H1 (cell line): ENCODE measurements at regions not wholly inside any gene's neighbourhood (a gene's known extent, or its start where the extent isn't known, plus 50 kb on each side); places are given as distances from the start of the nearest gene placed in this dataset.

ENCODE experiments used
- CTCF ChIA-PET: fragments of 300-600 bp; sonication (Branson Sonifier 250); formaldehyde crosslinking; loops from one replicate; lab custom pipeline; 2021; ENCODE audit not compliant: partially characterized antibody; lab: Charles Lee
- POLR2A ChIA-PET: fragments of 300-600 bp; sonication (Branson Sonifier 250); formaldehyde crosslinking; loops from one replicate; lab custom pipeline; 2021; ENCODE audit warnings: inconsistent platforms; ENCODE audit not compliant: partially characterized antibody; lab: Charles Lee
- DNase-seq, 2 experiments: peaks; one replicate each; pipeline versions ENCODE4 v3.0.0 to v3.0.0-alpha.2; 2010 to 2022; ENCODE audit warnings: low spot score in 2 of 2, low read depth in 1 of 2, mixed read lengths in 1 of 2
- FAIRE-seq: peaks from 2 replicates; lab custom pipeline; 2011; peaks lifted over from hg19 to GRCh38; lab: Jason Lieb, UNC
- H2AFZ ChIP-seq: 2 replicates; pipeline ENCODE4 v1.8.1; 2012; ENCODE audit warnings: low read length, inconsistent platforms
- H2AK5ac ChIP-seq: 2 replicates; pipeline ENCODE4 v1.6.1; 2013; ENCODE audit warnings: low read depth, low read length
- H2BK120ac ChIP-seq: replicated peaks from 2 replicates; pipeline ENCODE3; 2013; ENCODE audit warnings: low read depth, low read length, inconsistent platforms
- H2BK12ac ChIP-seq: 2 replicates; pipeline ENCODE4 v1.6.1; 2013; ENCODE audit warnings: low read depth, low read length
- H2BK15ac ChIP-seq: 2 replicates; pipeline ENCODE4 v1.6.1; 2013; ENCODE audit warnings: low read length
- H2BK20ac ChIP-seq: 2 replicates; pipeline ENCODE4 v1.6.1; 2013; ENCODE audit warnings: low read length
- H2BK5ac ChIP-seq: 2 replicates; pipeline ENCODE4 v1.6.1; 2013; ENCODE audit warnings: low read depth, low read length
- H3K14ac ChIP-seq: 2 replicates; pipeline ENCODE4 v1.6.1; 2013; ENCODE audit warnings: inconsistent platforms; ENCODE audit not compliant: insufficient read length
- H3K18ac ChIP-seq: 2 replicates; pipeline ENCODE4 v1.6.1; 2013; ENCODE audit warnings: low read length; ENCODE audit errors: extremely low read depth
- H3K23ac ChIP-seq: 2 replicates; pipeline ENCODE4 v1.6.1; 2013; ENCODE audit warnings: inconsistent platforms; ENCODE audit not compliant: insufficient read length
- H3K23me2 ChIP-seq: 2 replicates; pipeline ENCODE4 v1.6.1; 2013; ENCODE audit warnings: low read depth, low read length
- H3K27ac ChIP-seq: 2 replicates; pipeline ENCODE4 v1.6.1; 2011; ENCODE audit warnings: low read depth, low read length, inconsistent platforms
- H3K27me3 ChIP-seq, 4 experiments: replicated peaks in 1 of 4; 1 replicate in 1 of 4; 2 replicates in 3 of 4; pipeline versions ENCODE4 v1.6.1 to v1.8.1; 2011 to 2013; ENCODE audit warnings: low read length in 3 of 4, mild to moderate bottlenecking in 3 of 4, inconsistent platforms in 2 of 4, mixed read lengths in 2 of 4, moderate library complexity in 1 of 4; ENCODE audit not compliant: control insufficient read depth in 3 of 4, insufficient read depth in 3 of 4; ENCODE audit errors: extremely low read depth in 1 of 4
- H3K36me3 ChIP-seq, 4 experiments: 2 replicates each; pipeline versions ENCODE4 v1.6.1 to v1.8.1; 2011 to 2013; ENCODE audit warnings: mild to moderate bottlenecking in 4 of 4, low read length in 3 of 4, moderate library complexity in 2 of 4, control low read depth in 1 of 4, inconsistent platforms in 1 of 4; ENCODE audit not compliant: insufficient read depth in 4 of 4, control insufficient read depth in 2 of 4
- H3K4ac ChIP-seq: replicated peaks from 2 replicates; pipeline ENCODE3; 2013; ENCODE audit warnings: low read length, low read depth, mixed read lengths, inconsistent platforms; ENCODE audit not compliant: insufficient read length
- H3K4me1 ChIP-seq, 4 experiments: replicated peaks in 1 of 4; 1 replicate in 1 of 4; 2 replicates in 3 of 4; pipeline versions ENCODE4 v1.6.1 to v1.8.1; 2011 to 2013; ENCODE audit warnings: low read length in 3 of 4, inconsistent platforms in 2 of 4, mixed read lengths in 1 of 4; ENCODE audit not compliant: insufficient read depth in 4 of 4, control insufficient read depth in 3 of 4
- H3K4me2 ChIP-seq, 2 experiments: 2 replicates each; pipeline versions ENCODE4 v1.6.1 to v1.8.1; 2011 to 2013; ENCODE audit warnings: low read depth in 2 of 2, low read length in 2 of 2, control low read depth in 1 of 2, inconsistent platforms in 1 of 2, mild to moderate bottlenecking in 1 of 2; ENCODE audit not compliant: insufficient read depth in 1 of 2
- H3K4me3 ChIP-seq, 4 experiments: fragments of 200-600, 300-600 bp in 1 of 4; sonication (generic), shearing (Covaris generic), sonication (Bioruptor Twin) in 1 of 4; 2 replicates each; pipeline versions ENCODE4 v1.5.1 to v1.8.1; 2011 to 2016; ENCODE audit warnings: low read length in 4 of 4, low read depth in 3 of 4, control low read depth in 2 of 4, inconsistent platforms in 2 of 4, mild to moderate bottlenecking in 2 of 4, mixed read lengths in 1 of 4, moderate library complexity in 1 of 4; ENCODE audit not compliant: insufficient read depth in 2 of 4; ENCODE audit errors: extremely low read depth in 1 of 4
- H3K56ac ChIP-seq: replicated peaks from 2 replicates; pipeline ENCODE3; 2013; ENCODE audit warnings: low read depth, mild to moderate bottlenecking, mixed read lengths, low read length, inconsistent platforms; ENCODE audit not compliant: insufficient read length
- H3K79me1 ChIP-seq: 2 replicates; pipeline ENCODE4 v1.6.1; 2013; ENCODE audit warnings: low read depth, low read length, control low read depth
- H3K79me2 ChIP-seq, 2 experiments: 2 replicates each; pipeline versions ENCODE4 v1.6.1 to v1.8.1; 2012 to 2013; ENCODE audit warnings: low read length in 2 of 2, mild to moderate bottlenecking in 2 of 2, inconsistent platforms in 1 of 2; ENCODE audit not compliant: insufficient read depth in 2 of 2, control insufficient read depth in 1 of 2
- H3K9ac ChIP-seq, 4 experiments: replicated peaks in 1 of 4; 1 replicate in 1 of 4; 2 replicates in 3 of 4; pipeline versions ENCODE4 v1.6.1 to v1.8.1; 2011 to 2013; ENCODE audit warnings: low read depth in 3 of 4, low read length in 3 of 4, control low read depth in 2 of 4, mild to moderate bottlenecking in 2 of 4, moderate library complexity in 2 of 4, inconsistent platforms in 1 of 4; ENCODE audit errors: extremely low read depth in 1 of 4
- H3K9me3 ChIP-seq, 2 experiments: 2 replicates each; pipeline versions ENCODE4 v1.6.1 to v1.8.1; 2012 to 2013; ENCODE audit warnings: mild to moderate bottlenecking in 2 of 2, moderate library complexity in 2 of 2, control low read depth in 1 of 2, inconsistent platforms in 1 of 2, low read depth in 1 of 2, low read length in 1 of 2, mixed read lengths in 1 of 2; ENCODE audit not compliant: insufficient read depth in 2 of 2
- H4K20me1 ChIP-seq, 2 experiments: replicated peaks in 1 of 2; 2 replicates each; pipeline versions ENCODE3 to v1.8.1; 2011 to 2013; ENCODE audit warnings: inconsistent platforms in 2 of 2, low read length in 2 of 2, mild to moderate bottlenecking in 1 of 2; ENCODE audit not compliant: insufficient read depth in 2 of 2, control insufficient read depth in 1 of 2
- H4K5ac ChIP-seq: 2 replicates; pipeline ENCODE4 v1.6.1; 2013; ENCODE audit warnings: low read length, low read depth, mixed read lengths, inconsistent platforms; ENCODE audit not compliant: insufficient read length
- H4K8ac ChIP-seq: 2 replicates; pipeline ENCODE4 v1.8.0; 2013; ENCODE audit warnings: mild to moderate bottlenecking, moderate library complexity, low read length, inconsistent platforms; ENCODE audit not compliant: insufficient read depth; ENCODE audit errors: extremely low read depth
- H4K91ac ChIP-seq: replicated peaks from 2 replicates; pipeline ENCODE3; 2013; ENCODE audit warnings: low read length, mixed read lengths, inconsistent platforms; ENCODE audit not compliant: insufficient read length
- ATF2 ChIP-seq: IDR thresholded peaks from 2 replicates; pipeline ENCODE4 v1.6.1; 2012; ENCODE audit warnings: low read length, inconsistent platforms
- BACH1 ChIP-seq: IDR thresholded peaks from 2 replicates; pipeline ENCODE4 v1.6.1; 2012; ENCODE audit warnings: low read length, improper control_type of control experiment
- JUN ChIP-seq: IDR thresholded peaks from 2 replicates; pipeline ENCODE4 v1.6.1; 2011; ENCODE audit warnings: low read depth, mild to moderate bottlenecking, improper control_type of control experiment, low read length
- POU5F1 ChIP-seq: IDR thresholded peaks from 2 replicates; pipeline ENCODE4 v1.6.1; 2011; ENCODE audit warnings: low read depth, mild to moderate bottlenecking, low read length, moderate library complexity
- RBBP5 ChIP-seq: IDR thresholded peaks from 2 replicates; pipeline ENCODE4 v1.7.1; 2012; ENCODE audit warnings: low read depth, mild to moderate bottlenecking, inconsistent platforms, low read length, moderate library complexity, borderline replicate concordance
- SAP30 ChIP-seq: fragments of 300-600 bp; sonication (generic); IDR thresholded peaks from 2 replicates; pipeline ENCODE4 v1.7.1; 2012; ENCODE audit warnings: low read length, moderate library complexity, mild to moderate bottlenecking, inconsistent platforms; ENCODE audit not compliant: insufficient read depth, insufficient replicate concordance
- SP1 ChIP-seq: IDR thresholded peaks from 2 replicates; pipeline ENCODE4 v1.6.1; 2011; ENCODE audit warnings: low read depth, low read length
- SUZ12 ChIP-seq: fragments of 200-600 bp; sonication (generic); IDR thresholded peaks from 2 replicates; pipeline ENCODE4 v1.6.1; 2012; ENCODE audit warnings: mild to moderate bottlenecking, inconsistent platforms, low read length, moderate library complexity, mixed read lengths
- WGBS, 2 experiments: shearing (Covaris generic) in 1 of 2; methylation state at CpG; one replicate each; pipeline versions ENCODE4 v1.1.6 to v1.1.7; 2013 to 2015; ENCODE audit warnings: low lambda C conversion rate in 2 of 2, mixed read lengths in 2 of 2, inconsistent platforms in 1 of 2, low coverage in 1 of 2, missing lambda C conversion rate in 1 of 2; ENCODE audit not compliant: insufficient replicate concordance in 2 of 2, insufficient coverage in 1 of 2, insufficient read length in 1 of 2; ENCODE audit errors: extremely low coverage in 1 of 2, missing lambda C conversion rate in 1 of 2; 5-methylcytosine and 5-hydroxymethylcytosine counted together

DNA sequence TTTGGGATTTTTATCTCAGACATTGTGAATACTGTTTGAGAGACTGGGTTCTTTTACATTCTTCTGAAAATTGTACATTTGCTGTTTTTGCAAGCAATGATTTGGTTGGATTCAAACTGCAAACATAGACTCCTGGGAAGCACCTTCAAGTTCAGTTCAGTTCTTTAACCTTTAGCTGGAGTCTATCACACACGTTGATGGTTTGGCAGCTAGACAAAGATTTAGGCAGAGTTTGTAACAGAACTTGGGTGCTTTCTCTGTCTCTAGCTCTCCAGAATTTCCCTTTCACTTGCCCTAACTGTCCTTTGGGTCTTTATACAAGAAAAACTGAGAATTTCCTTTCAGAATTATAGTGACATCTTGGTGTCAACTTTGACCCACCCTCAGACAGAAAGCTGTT is 556.6 kb downstream of the DIAPH3 start:
- Histone ChIP-seq H4K91ac (peak overlapping the region; percentile 69), H3K56ac (no peak overlapping the region), H3K9ac (no peak overlapping the region), H3K79me2 (no peaks in the 10 kb centered on the region), H2AFZ (peak overlapping the region; percentile 80; the same call in 1 of the 2 replicates), H2BK5ac (no peak overlapping the region), H2BK15ac (no peak overlapping the region), H2BK12ac (no peak overlapping the region), H4K5ac (no peak overlapping the region), H3K4me1 (0 out of 7 replicates have a peak, but pooled peaks cover 0 to 2% (median 0%) of the 10 kb centered on the region in 4 experiments), H2AK5ac (no peak overlapping the region), H4K20me1 (no peaks in the 10 kb centered on the region), H3K27me3 (no peaks in the 10 kb centered on the region; a peak in 1 of 7 replicates), H2BK20ac (no peak overlapping the region), H3K9me3 (no peaks in the 10 kb centered on the region; a peak in 1 of 4 replicates), H3K27ac (no peak overlapping the region), H2BK120ac (no peak overlapping the region), H3K4me3 (no peak overlapping the region), H3K14ac (no peak overlapping the region), H3K36me3 (no peaks in the 10 kb centered on the region), H3K4ac (no peak overlapping the region), H3K79me1 (no peaks in the 10 kb centered on the region), H3K18ac (no peak overlapping the region), H4K8ac (no peak overlapping the region), H3K4me2 (no peak overlapping the region), H3K23me2 (no peaks in the 10 kb centered on the region), H3K23ac (no peak overlapping the region)
- FAIRE-seq (no peak), DNase-seq (no peak)
- 72% methylated on average over 1 of the region's 1 CpG; no CpG with 5 or more reads in 1 of the 2 experiments for WGBS, 2 experiments
- ChIA-PET CTCF (interaction anchor here (0.8 to 2.5 kb wide), 3 partner anchors 10 to 216 kb away, joined by 3 to 10 read pairs (median 3); no protein-coding TSS in a partner anchor), POLR2A (no interaction called here)
- no peak for TF ChIP-seq JUN
- no peak for TF ChIP-seq SUZ12
- no peak for TF ChIP-seq SAP30
- TF ChIP-seq BACH1: no peak
- TF ChIP-seq POU5F1: no peak
- TF ChIP-seq ATF2: no peak
- TF ChIP-seq RBBP5: no peak
- TF ChIP-seq SP1: no peak
